ENCODE measurements at regions not wholly inside any gene's neighbourhood (a gene's known extent, or its start where the extent isn't known, plus 50 kb on each side); places are given as distances from the start of the nearest gene placed in this dataset.

DNA sequence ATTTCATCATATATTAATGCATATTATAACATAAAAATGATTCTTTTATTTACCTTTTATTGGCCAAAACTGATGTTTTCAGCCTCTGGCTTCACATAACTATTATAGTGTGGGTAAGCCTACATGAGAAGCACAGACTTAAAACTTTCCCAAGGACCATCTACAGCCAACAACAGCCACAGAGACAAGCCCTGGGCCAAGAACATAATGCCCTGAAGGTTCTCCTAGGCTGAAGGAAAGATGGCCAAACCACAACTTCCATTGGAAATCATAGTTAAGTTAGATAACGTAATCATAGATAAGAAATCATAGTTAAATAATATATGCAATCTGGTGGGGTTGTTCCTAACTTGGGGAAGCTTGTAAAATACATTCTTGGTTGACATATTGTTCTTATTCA is 280.0 kb upstream of the EMCN start:
- TF ChIP-seq, protein P1, sequence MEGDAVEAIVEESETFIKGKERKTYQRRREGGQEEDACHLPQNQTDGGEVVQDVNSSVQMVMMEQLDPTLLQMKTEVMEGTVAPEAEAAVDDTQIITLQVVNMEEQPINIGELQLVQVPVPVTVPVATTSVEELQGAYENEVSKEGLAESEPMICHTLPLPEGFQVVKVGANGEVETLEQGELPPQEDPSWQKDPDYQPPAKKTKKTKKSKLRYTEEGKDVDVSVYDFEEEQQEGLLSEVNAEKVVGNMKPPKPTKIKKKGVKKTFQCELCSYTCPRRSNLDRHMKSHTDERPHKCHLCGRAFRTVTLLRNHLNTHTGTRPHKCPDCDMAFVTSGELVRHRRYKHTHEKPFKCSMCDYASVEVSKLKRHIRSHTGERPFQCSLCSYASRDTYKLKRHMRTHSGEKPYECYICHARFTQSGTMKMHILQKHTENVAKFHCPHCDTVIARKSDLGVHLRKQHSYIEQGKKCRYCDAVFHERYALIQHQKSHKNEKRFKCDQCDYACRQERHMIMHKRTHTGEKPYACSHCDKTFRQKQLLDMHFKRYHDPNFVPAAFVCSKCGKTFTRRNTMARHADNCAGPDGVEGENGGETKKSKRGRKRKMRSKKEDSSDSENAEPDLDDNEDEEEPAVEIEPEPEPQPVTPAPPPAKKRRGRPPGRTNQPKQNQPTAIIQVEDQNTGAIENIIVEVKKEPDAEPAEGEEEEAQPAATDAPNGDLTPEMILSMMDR (IDR thresholded peaks at IDR 0.05; ENCODE audit: low read depth, low read length): no peak
- no peak for TF ChIP-seq POLR2A (IDR thresholded peaks at IDR 0.05; ENCODE audit: extremely low read depth, insufficient read length)
